Uterus (tissue), 3 donors: ENCODE measurements at regions not wholly inside any gene's neighbourhood (a gene's known extent, or its start where the extent isn't known, plus 50 kb on each side); places are given as distances from the start of the nearest gene placed in this dataset.
"Not testable (repeated sequence)": the region's sequence is repeated elsewhere in the genome, so short reads cannot be mapped to it uniquely, and the experiment has no call there.

Source experiments
- DNase-seq, 2 donors: peaks; one replicate each; pipeline ENCODE4 v3.0.0-alpha.2; 2019 to 2020
- H3K27ac ChIP-seq, 2 donors: fragments of 200-600 bp; sonication (generic); 1 replicate in 1 of 2; 2 replicates in 1 of 2; pipeline ENCODE4 v1.5.1; 2016 to 2018
- H3K27me3 ChIP-seq, 2 donors: fragments of 200-600 bp; sonication (generic); one replicate each; pipeline ENCODE4 v1.5.1; 2018 to 2019; ENCODE audit warnings: control low read depth in 1 of 2
- H3K36me3 ChIP-seq, 2 donors: fragments of 200-600 bp; sonication (generic); one replicate each; pipeline ENCODE4 v1.5.1; 2019; ENCODE audit warnings: control low read depth in 1 of 2
- H3K4me1 ChIP-seq, 2 donors: fragments of 200-600 bp; sonication (generic); one replicate each; pipeline ENCODE4 v1.5.1; 2018 to 2019; ENCODE audit warnings: control low read depth in 1 of 2
- H3K4me3 ChIP-seq, 2 donors: fragments of 200-600 bp; sonication (generic); 1 replicate in 1 of 2; 2 replicates in 1 of 2; pipeline ENCODE4 v1.5.1; 2018 to 2019; ENCODE audit warnings: mild to moderate bottlenecking in 1 of 2
- H3K9me3 ChIP-seq, 2 donors: fragments of 200-600 bp; sonication (generic); one replicate each; pipeline ENCODE4 v1.5.1; 2019; ENCODE audit warnings: control low read depth in 1 of 2
- CTCF ChIP-seq, 4 experiments: fragments of 200-600 bp in 2 of 4; fragments of 450-650 bp in 2 of 4; sonication (generic) in 2 of 4; IDR thresholded peaks; one replicate each; pipeline ENCODE4 v1.5.1; 2016 to 2019; ENCODE audit warnings: antibody characterized with exemption in 4 of 4, mild to moderate bottlenecking in 2 of 4, moderate library complexity in 1 of 4
- POLR2A ChIP-seq, 2 donors: fragments of 450-650 bp; IDR thresholded peaks; one replicate each; pipeline ENCODE4 v1.6.1; 2016; ENCODE audit warnings: antibody characterized with exemption in 2 of 2, mild to moderate bottlenecking in 1 of 2, moderate library complexity in 1 of 2
- intact Hi-C: fragments of 100-400 bp; cut with DNase I; formaldehyde crosslinking; loops from one replicate; pipeline ENCODE4 v1.15.1; 2023; ENCODE audit warnings: low total_unique reads
- donor health status: DM: yes; HTN: yes; CAD: no.

- H3K27ac ChIP-seq = peak overlapping the region; percentile 59 to 75
- H3K4me3 ChIP-seq = no peak overlapping the region
- TF ChIP-seq POLR2A (IDR thresholded peaks at IDR 0.05) (no peak), CTCF (IDR thresholded peaks at IDR 0.05) (no peak)
- H3K36me3 ChIP-seq = no peaks in the 10 kb centered on the region
- H3K4me1 ChIP-seq = peaks cover 0 to 11% of the 10 kb centered on the region in 2 donors
- no peaks in the 10 kb centered on the region for H3K27me3 ChIP-seq
- intact Hi-C loops = no loop called here
- DNase-seq = peak; percentile 42 to 57
- no peaks in the 10 kb centered on the region for H3K9me3 ChIP-seq
Observed at GRCh38 chr17:83203073-83203471, 123.7 kb downstream of the METRNL start.

- peaks cover 0 to 11% of the 10 kb centered on the region in 2 donors for H3K4me1 ChIP-seq
- DNase-seq = peak; percentile 19 to 22
Observed at GRCh38 chr17:83203472-83204221, 124.2 kb downstream of the METRNL start.

DNA sequence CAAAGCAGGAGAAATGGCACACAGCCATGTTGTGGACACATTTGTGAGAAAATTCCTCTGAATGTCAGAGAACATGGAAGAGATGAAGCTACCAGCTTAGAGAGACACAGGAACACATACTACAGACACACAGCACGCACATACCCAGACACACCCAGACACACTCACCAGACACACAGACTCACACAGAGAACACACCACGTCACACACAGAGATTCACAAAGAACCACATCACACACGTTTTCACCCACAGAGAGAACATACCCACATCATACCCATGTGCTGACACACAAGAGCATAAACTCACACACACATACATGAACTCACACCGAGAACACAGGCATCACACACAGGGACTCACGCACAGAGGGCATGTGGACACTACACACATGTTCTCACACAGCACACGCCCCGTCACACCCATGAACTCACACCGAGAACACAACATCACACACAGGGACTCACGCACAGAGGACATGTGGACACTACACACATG, 124.9 kb downstream of the METRNL start:
- no peak for DNase-seq
- intact Hi-C loops = no loop called here
- TF ChIP-seq POLR2A (IDR thresholded peaks at IDR 0.05) = no peak
- TF ChIP-seq CTCF (IDR thresholded peaks at IDR 0.05) = no peak
- Histone ChIP-seq H3K36me3 (no peaks in the 10 kb centered on the region), H3K27ac (peak overlapping the region; percentile 59 to 75), H3K9me3 (no peaks in the 10 kb centered on the region), H3K4me3 (no peak overlapping the region), H3K4me1 (peaks cover 0 to 11% of the 10 kb centered on the region in 2 donors), H3K27me3 (no peaks in the 10 kb centered on the region)

More at GRCh38 chr17:83203472-83204221, 124.2 kb downstream of the METRNL start:
- Histone ChIP-seq H3K27me3 (no peaks in the 10 kb centered on the region), H3K36me3 (no peaks in the 10 kb centered on the region), H3K9me3 (no peaks in the 10 kb centered on the region), H3K27ac (peak overlapping the region; percentile 59 to 75), H3K4me3 (no peak overlapping the region)
- TF ChIP-seq CTCF (IDR thresholded peaks at IDR 0.05) (no peak), POLR2A (IDR thresholded peaks at IDR 0.05) (no peak)
- intact Hi-C loops = no loop called here

- H3K9me3 ChIP-seq, H3K27ac ChIP-seq, H3K27me3 ChIP-seq, intact Hi-C loops, H3K36me3 ChIP-seq, H3K4me3 ChIP-seq, H3K4me1 ChIP-seq: not testable (repeated sequence)
- DNase-seq = peak; percentile 12 to 15
Observed at GRCh38 chr17:83204736-83205386, 125.5 kb downstream of the METRNL start.

DNA sequence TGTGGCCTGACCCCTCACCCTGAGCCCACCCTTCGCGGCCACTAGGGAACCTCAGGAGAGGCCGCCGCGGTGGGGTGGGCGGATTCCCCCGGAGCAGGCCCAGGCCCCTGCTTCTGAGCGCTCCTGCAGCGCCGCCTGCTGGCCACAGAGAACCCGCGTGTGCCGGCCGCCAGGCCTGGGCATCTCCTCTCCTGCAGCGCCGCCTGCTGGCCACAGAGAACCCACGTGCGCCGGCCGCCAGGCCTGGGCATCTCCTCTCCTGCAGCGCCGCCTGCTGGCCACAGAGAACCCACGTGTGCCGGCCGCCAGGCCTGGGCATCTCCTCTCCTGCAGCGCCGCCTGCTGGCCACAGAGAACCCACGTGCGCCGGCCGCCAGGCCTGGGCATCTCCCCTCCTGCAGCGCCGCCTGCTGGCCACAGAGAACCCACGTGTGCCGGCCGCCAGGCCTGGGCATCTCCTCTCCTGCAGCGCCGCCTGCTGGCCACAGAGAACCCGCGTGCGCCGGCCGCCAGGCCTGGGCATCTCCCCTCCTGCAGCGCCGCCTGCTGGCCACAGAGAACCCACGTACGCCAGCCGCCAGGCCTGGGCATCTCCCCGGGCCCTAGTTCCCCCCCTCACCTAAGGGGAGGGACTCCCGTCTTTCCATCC, 126.1 kb downstream of the METRNL start:
- H3K4me1 ChIP-seq, H3K4me3 ChIP-seq, H3K27me3 ChIP-seq, H3K9me3 ChIP-seq, H3K27ac ChIP-seq, intact Hi-C loops, H3K36me3 ChIP-seq: not testable (repeated sequence)
- TF ChIP-seq CTCF (IDR thresholded peaks at IDR 0.05) = peak; percentile 24 to 66 (median 49)
- DNase-seq = peak; percentile 30 to 62

DNA sequence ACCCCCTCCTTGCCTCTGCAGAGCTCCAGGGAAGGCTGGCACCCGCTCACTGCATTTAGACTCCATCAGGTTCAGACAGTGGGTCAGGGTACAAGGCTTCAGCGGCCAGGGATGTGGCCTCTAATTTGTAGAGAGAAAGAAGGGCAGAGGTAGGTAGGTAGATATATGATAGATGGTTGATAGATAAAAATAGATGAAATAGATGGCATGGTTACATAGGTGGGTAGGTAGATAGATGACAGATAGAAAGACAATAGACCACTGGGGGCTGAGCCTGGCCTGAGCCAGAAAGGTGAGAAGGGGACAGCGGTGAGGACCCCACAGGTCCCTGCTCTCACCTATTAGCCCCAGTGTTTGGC, 126.6 kb downstream of the METRNL start:
- DNase-seq, H3K4me3 ChIP-seq, H3K4me1 ChIP-seq, intact Hi-C loops, H3K27me3 ChIP-seq, H3K9me3 ChIP-seq, H3K36me3 ChIP-seq, H3K27ac ChIP-seq: not testable (repeated sequence)

GRCh38 chr17:83206819-83207588, 127.6 kb downstream of the METRNL start:
- peak in 1 of 2 donors; percentile 8 for DNase-seq
- H3K9me3 ChIP-seq, intact Hi-C loops, H3K4me3 ChIP-seq, H3K4me1 ChIP-seq, H3K36me3 ChIP-seq, H3K27ac ChIP-seq, H3K27me3 ChIP-seq: not testable (repeated sequence)

DNA sequence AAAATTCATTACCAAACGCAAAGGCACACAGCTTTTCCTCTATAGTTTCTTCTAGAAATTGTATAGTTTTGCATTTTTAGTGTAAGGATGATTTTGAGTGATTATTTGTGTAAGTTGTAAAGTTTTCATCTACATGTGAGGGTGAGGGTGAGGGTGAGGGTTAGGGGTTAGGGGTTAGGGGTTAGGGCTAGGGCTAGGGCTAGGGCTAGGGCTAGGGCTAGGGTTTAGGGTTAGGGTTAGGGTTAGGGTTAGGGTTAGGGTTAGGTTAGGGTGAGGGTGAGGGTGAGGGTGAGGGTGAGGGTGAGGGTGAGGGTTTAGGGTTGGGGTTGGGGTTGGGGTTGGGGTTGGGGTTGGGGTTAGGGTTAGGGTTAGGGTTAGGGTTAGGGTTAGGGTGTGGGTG, 167.6 kb downstream of the METRNL start:
- H3K4me1 ChIP-seq, H3K27me3 ChIP-seq, H3K27ac ChIP-seq, H3K9me3 ChIP-seq, H3K36me3 ChIP-seq, H3K4me3 ChIP-seq, intact Hi-C loops: not testable (repeated sequence)
- DNase-seq = peak in 1 of 2 donors; percentile 38
